NCI-H2107 treated with DMSO at 0.1 percent for 48 hours (cell line): ENCODE measurements at regions not wholly inside any gene's neighbourhood (a gene's known extent, or its start where the extent isn't known, plus 50 kb on each side); places are given as distances from the start of the nearest gene placed in this dataset.
A peak's percentile ranks its signal among the peaks of the same experiment; 100 is the strongest.
"Not testable (repeated sequence)": the region's sequence is repeated elsewhere in the genome, so short reads cannot be mapped to it uniquely, and the experiment has no call there.

Source experiments
- DNase-seq: peaks from one replicate; lab custom pipeline; 2025; ENCODE audit not compliant: unreplicated experiment; lab: John Stamatoyannopoulos, UW

- no peak for DNase-seq
Measured at GRCh38 chr3:197373096-197373495, 74.7 kb upstream of the DLG1 start.

- DNase-seq: no peak
Measured at GRCh38 chr3:197372047-197372661, 73.7 kb upstream of the DLG1 start.

- peak; percentile 99 for DNase-seq
Measured at GRCh38 chr3:197371591-197372046, 73.2 kb upstream of the DLG1 start.

GRCh38 chr3:197369545-197369944, 71.1 kb upstream of the DLG1 start:
- DNase-seq: no peak

- no peak for DNase-seq
Measured at GRCh38 chr3:197368821-197369220, 70.4 kb upstream of the DLG1 start.

- no peak for DNase-seq
Measured at GRCh38 chr3:197368330-197368729, 69.9 kb upstream of the DLG1 start.

- peak; percentile 92 for DNase-seq
Measured at GRCh38 chr3:197367081-197367780, 68.8 kb upstream of the DLG1 start.

- no peak for DNase-seq
Measured at GRCh38 chr3:197366301-197367044, 68.1 kb upstream of the DLG1 start.

- DNase-seq: no peak
Measured at GRCh38 chr3:197365586-197365985, 67.2 kb upstream of the DLG1 start.

- no peak for DNase-seq
Measured at GRCh38 chr3:197364410-197365071, 66.1 kb upstream of the DLG1 start.

GRCh38 chr3:197363553-197364409, 65.4 kb upstream of the DLG1 start:
- no peak for DNase-seq

- DNase-seq: no peak
Measured at GRCh38 chr3:197362081-197362480, 63.7 kb upstream of the DLG1 start.

GRCh38 chr3:197360095-197360494, 61.7 kb upstream of the DLG1 start:
- not testable (repeated sequence) for DNase-seq

- DNase-seq: not testable (repeated sequence)
Measured at GRCh38 chr3:197359476-197359875, 61.1 kb upstream of the DLG1 start.

- no peak for DNase-seq
Measured at GRCh38 chr3:197356741-197357140, 58.3 kb upstream of the DLG1 start.

- no peak for DNase-seq
Measured at GRCh38 chr3:197356275-197356674, 57.9 kb upstream of the DLG1 start.

GRCh38 chr3:197355713-197356112, 57.3 kb upstream of the DLG1 start:
- DNase-seq: no peak

- DNase-seq: peak; percentile 61
Measured at GRCh38 chr3:197354568-197355001, 56.2 kb upstream of the DLG1 start.

- DNase-seq: no peak
Measured at GRCh38 chr3:197353867-197354567, 55.6 kb upstream of the DLG1 start.
